CD4-positive, alpha-beta T cell (primary cell): ENCODE measurements at regions not wholly inside any gene's neighbourhood (a gene's known extent, or its start where the extent isn't known, plus 50 kb on each side); places are given as distances from the start of the nearest gene placed in this dataset.

Experiments
- ATAC-seq: fragments of 200-7000 bp; cut with Tn5 transposase; one replicate; pipeline ENCODE4 v1.10.0; 2022; ENCODE audit warnings: mild to moderate bottlenecking; ENCODE audit not compliant: poor library complexity
- CTCF ChIA-PET: fragments of 350-600 bp; sonication (Branson Sonifier 250); formaldehyde crosslinking; loops from one replicate; lab custom pipeline; 2021; ENCODE audit warnings: antibody characterized with exemption, inconsistent platforms; lab: Charles Lee
- POLR2A ChIA-PET: fragments of 350-600 bp; sonication (Branson Sonifier 250); formaldehyde crosslinking; loops from one replicate; lab custom pipeline; 2021; ENCODE audit warnings: antibody characterized with exemption, inconsistent platforms; lab: Charles Lee
- DNase-seq, 14 experiments: peaks; one replicate each; pipeline ENCODE4 v3.0.0-alpha.2; 2013 to 2020; ENCODE audit warnings: mixed read lengths in 2 of 14
- H3K27ac ChIP-seq, 2 donors: one replicate each; pipeline versions ENCODE4 v1.5.1 to v1.7.0; 2013; ENCODE audit warnings: low read length in 2 of 2, low read depth in 1 of 2, mild to moderate bottlenecking in 1 of 2
- H3K27me3 ChIP-seq, 2 experiments: 1 replicate in 1 of 2; 2 replicates in 1 of 2; pipeline versions ENCODE4 v1.6.1 to v1.7.0; 2013; ENCODE audit warnings: low read length in 2 of 2, control low read depth in 1 of 2, mild to moderate bottlenecking in 1 of 2, moderate library complexity in 1 of 2; ENCODE audit not compliant: insufficient read depth in 2 of 2, control insufficient read depth in 1 of 2
- H3K36me3 ChIP-seq: one replicate; pipeline ENCODE4 v1.6.1; 2013; ENCODE audit warnings: low read length, control low read depth; ENCODE audit not compliant: insufficient read depth
- H3K4me1 ChIP-seq: one replicate; pipeline ENCODE4 v1.6.1; 2013; ENCODE audit warnings: low read length, control low read depth; ENCODE audit not compliant: insufficient read depth
- H3K4me3 ChIP-seq: one replicate; pipeline ENCODE4 v1.5.1; 2013; ENCODE audit warnings: mild to moderate bottlenecking, low read length, moderate library complexity
- H3K9me3 ChIP-seq, 2 experiments: 1 replicate in 1 of 2; 2 replicates in 1 of 2; pipeline versions ENCODE4 v1.6.1 to v1.7.0; 2013; ENCODE audit warnings: low read length in 2 of 2, mild to moderate bottlenecking in 2 of 2, control low read depth in 1 of 2, moderate library complexity in 1 of 2; ENCODE audit not compliant: control insufficient read depth in 1 of 2, insufficient read depth in 1 of 2
- H3K27ac Mint-ChIP-seq: one replicate; pipeline ENCODE4 v1.8.0; 2020; ENCODE audit warnings: mixed read lengths
- H3K27me3 Mint-ChIP-seq: one replicate; pipeline ENCODE4 v1.8.0; 2021; ENCODE audit warnings: mixed read lengths
- H3K36me3 Mint-ChIP-seq: one replicate; pipeline ENCODE4 v1.8.0; 2021; ENCODE audit warnings: low read depth, mixed read lengths
- H3K4me1 Mint-ChIP-seq: one replicate; pipeline ENCODE4 v1.8.0; 2021; ENCODE audit warnings: low read depth, mixed read lengths
- H3K4me3 Mint-ChIP-seq: one replicate; pipeline ENCODE4 v1.8.0; 2020; ENCODE audit warnings: mild to moderate bottlenecking, mixed read lengths
- H3K9me3 Mint-ChIP-seq: one replicate; pipeline ENCODE4 v1.8.0; 2020; ENCODE audit warnings: mixed read lengths
- CTCF ChIP-seq: fragments of 200-600 bp; IDR thresholded peaks from one replicate; pipeline ENCODE4 v1.8.0; 2022; ENCODE audit warnings: antibody characterized with exemption, mild to moderate bottlenecking
- intact Hi-C, 2 experiments: fragments of 100-400 bp; cut with DNase I in 1 of 2; cut with micrococcal nuclease in 1 of 2; formaldehyde crosslinking; loops; one replicate each; pipeline versions ENCODE4 v1.15.1 to v1.9.0; 2023 to 2025; cut with DNase I, micrococcal nuclease

- peaks cover 41% of the 10 kb centered on the region for H3K4me1 Mint-ChIP-seq
- no peaks in the 10 kb centered on the region for H3K27me3 Mint-ChIP-seq
- no peak overlapping the region for H3K27ac ChIP-seq
- intact Hi-C loops = no loop called here
- H3K4me3 ChIP-seq = no peak overlapping the region
- H3K4me1 ChIP-seq = peaks cover 14% of the 10 kb centered on the region
- no peaks in the 10 kb centered on the region for H3K27me3 ChIP-seq
- H3K4me3 Mint-ChIP-seq = no peak overlapping the region
- POLR2A ChIA-PET = no interaction called here
- no peaks in the 10 kb centered on the region for H3K9me3 Mint-ChIP-seq
- DNase-seq (peak in 1 of 14 experiments; percentile 14), ATAC-seq (no peak)
- peak overlapping the region; percentile 21 for H3K27ac Mint-ChIP-seq
- peaks cover 0 to 7% of the 10 kb centered on the region in 2 experiments for H3K9me3 ChIP-seq
- peaks cover 97% of the 10 kb centered on the region for H3K36me3 Mint-ChIP-seq
- TF ChIP-seq CTCF = no peak
- CTCF ChIA-PET = no interaction called here
- H3K36me3 ChIP-seq = peaks cover 66% of the 10 kb centered on the region
Observed at GRCh38 chr10:46236546-46236887, 50.3 kb upstream of the ANTXRL start.

GRCh38 chr10:46236941-46237681, 49.7 kb upstream of the ANTXRL start:
- intact Hi-C loops = no loop called here
- peaks cover 43% of the 10 kb centered on the region for H3K4me1 Mint-ChIP-seq
- Histone ChIP-seq H3K9me3 (peaks cover 2 to 4% of the 10 kb centered on the region in 2 experiments), H3K27me3 (no peaks in the 10 kb centered on the region), H3K4me3 (no peak overlapping the region), H3K27ac (no peak overlapping the region), H3K36me3 (peaks cover 66% of the 10 kb centered on the region), H3K4me1 (peaks cover 14% of the 10 kb centered on the region)
- POLR2A ChIA-PET = no interaction called here
- H3K36me3 Mint-ChIP-seq = peaks cover 99% of the 10 kb centered on the region
- peak overlapping the region; percentile 21 for H3K27ac Mint-ChIP-seq
- TF ChIP-seq CTCF = no peak
- peaks cover 4% of the 10 kb centered on the region for H3K9me3 Mint-ChIP-seq
- no peak for DNase-seq
- no peaks in the 10 kb centered on the region for H3K27me3 Mint-ChIP-seq
- ATAC-seq = no peak
- CTCF ChIA-PET = no interaction called here
- no peak overlapping the region for H3K4me3 Mint-ChIP-seq
